Naive thymus-derived CD8-positive, alpha-beta T cell (primary cell): ENCODE measurements at regions not wholly inside any gene's neighbourhood (a gene's known extent, or its start where the extent isn't known, plus 50 kb on each side); places are given as distances from the start of the nearest gene placed in this dataset.

ENCODE experiments used
- ATAC-seq, 2 donors: fragments of 150-1000 bp; cut with Tn5 transposase in 1 of 2; sonication (Bioruptor Pico), chemical (Tn5 transposase) in 1 of 2; 1 replicate in 1 of 2; 2 replicates in 1 of 2; pipeline ENCODE4 v1.10.0; 2021; ENCODE audit warnings: mild to moderate bottlenecking in 2 of 2, moderate library complexity in 2 of 2
- POLR2A ChIA-PET: fragments of 350-600 bp; sonication (Branson Sonifier 250); formaldehyde crosslinking; loops from one replicate; lab custom pipeline; 2021; ENCODE audit warnings: antibody characterized with exemption; lab: Charles Lee
- DNase-seq, 10 donors: peaks; one replicate each; pipeline versions ENCODE4 v3.0.0 to v3.0.0-alpha.2; 2020 to 2022
- H3K27ac Mint-ChIP-seq, 10 donors: one replicate each; pipeline ENCODE4 v1.8.0; 2020 to 2022; ENCODE audit warnings: mild to moderate bottlenecking in 10 of 10, mixed read lengths in 10 of 10, moderate library complexity in 4 of 10, inconsistent platforms in 1 of 10
- H3K27me3 Mint-ChIP-seq, 5 donors: one replicate each; pipeline ENCODE4 v1.8.0; 2021 to 2022; ENCODE audit warnings: mixed read lengths in 5 of 5
- H3K36me3 Mint-ChIP-seq, 3 donors: one replicate each; pipeline ENCODE4 v1.8.0; 2020 to 2022; ENCODE audit warnings: mixed read lengths in 3 of 3, mild to moderate bottlenecking in 2 of 3, inconsistent platforms in 1 of 3
- H3K4me1 Mint-ChIP-seq, 4 donors: one replicate each; pipeline ENCODE4 v1.8.0; 2021 to 2022; ENCODE audit warnings: mixed read lengths in 4 of 4
- H3K4me3 Mint-ChIP-seq, 10 donors: one replicate each; pipeline ENCODE4 v1.8.0; 2020 to 2022; ENCODE audit warnings: mild to moderate bottlenecking in 10 of 10, mixed read lengths in 10 of 10, moderate library complexity in 6 of 10, inconsistent platforms in 1 of 10
- H3K9me3 Mint-ChIP-seq, 9 donors: one replicate each; pipeline ENCODE4 v1.8.0; 2020 to 2022; ENCODE audit warnings: mixed read lengths in 9 of 9, mild to moderate bottlenecking in 3 of 9, inconsistent platforms in 1 of 9, moderate library complexity in 1 of 9

- Mint-ChIP-seq H3K27me3 (peaks cover 0 to 13% (median 5%) of the 10 kb centered on the region in 5 donors), H3K4me1 (no peaks in the 10 kb centered on the region), H3K36me3 (peaks cover 0 to 5% (median 0%) of the 10 kb centered on the region in 3 donors), H3K9me3 (no peaks in the 10 kb centered on the region), H3K27ac (no peak overlapping the region), H3K4me3 (no peak overlapping the region)
- POLR2A ChIA-PET = no interaction called here
- DNase-seq (no peak), ATAC-seq (no peak)
Measured at GRCh38 chr7:22900784-22901183, 78.1 kb upstream of the TOMM7 start.

DNA sequence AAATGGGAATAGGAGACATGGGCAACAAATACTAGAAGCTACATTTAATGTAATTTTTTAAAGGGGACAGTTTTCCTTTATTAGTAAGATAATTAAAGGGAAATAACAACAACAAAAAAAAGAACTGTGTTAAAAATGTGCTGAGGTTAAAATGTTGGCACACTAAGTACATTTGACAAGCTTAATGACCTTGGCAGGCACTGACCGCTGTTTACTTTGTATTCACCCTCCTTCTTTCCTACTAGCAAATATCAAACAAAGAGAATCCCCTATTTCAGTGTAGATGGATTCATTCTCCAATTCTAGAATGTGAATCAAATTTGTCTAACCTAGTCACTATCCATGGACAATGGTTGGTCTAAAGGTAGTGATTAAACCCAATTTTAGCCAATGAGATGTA is 77.5 kb upstream of the TOMM7 start:
- Mint-ChIP-seq H3K9me3 (no peaks in the 10 kb centered on the region), H3K4me1 (no peaks in the 10 kb centered on the region), H3K36me3 (peaks cover 0 to 5% (median 0%) of the 10 kb centered on the region in 3 donors), H3K4me3 (no peak overlapping the region), H3K27ac (no peak overlapping the region), H3K27me3 (peaks cover 3 to 20% (median 11%) of the 10 kb centered on the region in 5 donors)
- no peak for ATAC-seq
- POLR2A ChIA-PET = no interaction called here
- no peak for DNase-seq

- Mint-ChIP-seq H3K9me3 (no peaks in the 10 kb centered on the region), H3K27ac (no peak overlapping the region), H3K36me3 (no peaks in the 10 kb centered on the region), H3K27me3 (peaks cover 7 to 35% (median 17%) of the 10 kb centered on the region in 5 donors), H3K4me1 (no peaks in the 10 kb centered on the region), H3K4me3 (no peak overlapping the region)
- POLR2A ChIA-PET = no interaction called here
- no peak for DNase-seq
- ATAC-seq = no peak
Measured at GRCh38 chr7:22896917-22897316, 74.3 kb upstream of the TOMM7 start.

DNA sequence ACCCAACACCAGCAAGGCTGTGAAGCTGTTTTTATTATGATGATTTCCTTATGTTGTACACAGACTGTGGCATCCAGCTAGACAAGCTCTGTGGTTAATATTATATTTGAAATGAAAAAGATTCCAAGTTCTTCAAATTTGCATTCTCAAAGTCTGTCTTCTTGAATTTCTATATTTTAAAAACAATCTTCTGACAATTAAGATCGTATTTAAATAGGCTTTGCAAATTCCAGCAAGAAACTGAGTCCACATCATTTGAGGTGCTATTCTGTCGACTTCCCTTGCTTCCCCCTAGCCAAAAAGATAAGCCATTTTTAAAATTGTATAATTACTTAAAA is 73.1 kb upstream of the TOMM7 start:
- ATAC-seq = no peak
- H3K27ac Mint-ChIP-seq = no peak overlapping the region
- H3K4me3 Mint-ChIP-seq = no peak overlapping the region
- H3K4me1 Mint-ChIP-seq = no peaks in the 10 kb centered on the region
- peaks cover 7 to 35% (median 17%) of the 10 kb centered on the region in 5 donors for H3K27me3 Mint-ChIP-seq
- H3K9me3 Mint-ChIP-seq = no peaks in the 10 kb centered on the region
- H3K36me3 Mint-ChIP-seq = no peaks in the 10 kb centered on the region
- POLR2A ChIA-PET = no interaction called here
- no peak for DNase-seq

DNA sequence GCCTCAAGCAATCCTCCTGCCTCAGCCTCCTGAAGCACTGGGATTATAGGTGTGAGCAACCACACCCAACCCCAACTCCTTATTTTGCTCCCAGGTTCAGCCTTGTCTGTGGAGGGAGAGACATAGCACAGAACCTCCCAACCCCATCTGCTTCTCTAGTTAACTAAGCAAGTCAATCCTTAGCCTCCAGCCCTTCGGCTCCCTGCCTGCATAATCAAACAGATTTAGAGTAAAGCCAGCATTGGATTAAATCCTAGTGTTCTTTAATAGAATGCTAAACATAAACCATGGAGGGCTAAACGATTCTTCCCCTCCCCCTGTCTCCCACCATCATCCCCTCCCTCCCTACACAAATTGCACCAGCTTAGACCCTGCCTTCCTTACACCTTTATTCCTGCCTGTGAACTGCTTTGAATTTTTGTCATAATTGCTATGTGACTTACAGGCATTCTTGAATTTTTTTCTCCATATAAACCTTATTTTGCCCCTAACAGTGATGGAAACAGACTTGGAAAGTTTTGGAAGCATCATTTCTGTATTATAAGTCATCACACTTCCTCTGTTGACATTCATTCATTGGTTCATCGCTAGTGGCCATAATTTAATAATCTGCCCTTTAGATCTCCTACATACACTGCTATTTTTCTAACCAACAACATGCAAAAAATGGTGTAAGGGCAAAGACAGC is 72.6 kb upstream of the TOMM7 start:
- ATAC-seq (no peak), DNase-seq (no peak)
- no peaks in the 10 kb centered on the region for H3K9me3 Mint-ChIP-seq
- no peak overlapping the region for H3K4me3 Mint-ChIP-seq
- no peaks in the 10 kb centered on the region for H3K36me3 Mint-ChIP-seq
- POLR2A ChIA-PET = no interaction called here
- H3K27ac Mint-ChIP-seq = no peak overlapping the region
- peaks cover 7 to 35% (median 17%) of the 10 kb centered on the region in 5 donors for H3K27me3 Mint-ChIP-seq
- no peaks in the 10 kb centered on the region for H3K4me1 Mint-ChIP-seq

- POLR2A ChIA-PET = no interaction called here
- peaks cover 7 to 35% (median 17%) of the 10 kb centered on the region in 5 donors for H3K27me3 Mint-ChIP-seq
Measured at GRCh38 chr7:22894546-22894945, 71.9 kb upstream of the TOMM7 start.

DNA sequence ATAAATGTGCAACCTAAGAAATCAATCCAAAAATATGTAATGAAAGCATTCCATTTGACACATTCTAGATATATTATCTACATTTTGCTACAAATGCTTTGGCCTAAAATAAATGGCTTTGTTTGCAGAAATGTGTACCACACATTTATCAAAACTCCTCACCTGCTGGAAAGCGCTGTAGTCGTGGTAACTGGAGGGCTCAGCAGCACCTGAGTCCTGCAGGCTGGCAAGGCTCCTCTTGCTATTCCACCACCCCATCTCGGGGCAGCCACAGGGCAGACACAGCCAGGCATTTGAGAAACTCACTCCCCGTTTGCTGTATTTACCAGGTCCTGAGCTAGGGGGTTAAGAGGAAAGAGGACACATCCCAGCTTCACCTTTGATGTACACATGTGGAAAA is 68.1 kb upstream of the TOMM7 start:
- no peak overlapping the region for H3K27ac Mint-ChIP-seq
- POLR2A ChIA-PET = no interaction called here
- H3K4me1 Mint-ChIP-seq = peaks cover 0 to 6% (median 6%) of the 10 kb centered on the region in 4 donors
- H3K27me3 Mint-ChIP-seq = peaks cover 6 to 22% (median 12%) of the 10 kb centered on the region in 5 donors
- no peak overlapping the region for H3K4me3 Mint-ChIP-seq
- ATAC-seq (no peak), DNase-seq (no peak)
- no peaks in the 10 kb centered on the region for H3K9me3 Mint-ChIP-seq
- H3K36me3 Mint-ChIP-seq = no peaks in the 10 kb centered on the region

More at GRCh38 chr7:22894546-22894945, 71.9 kb upstream of the TOMM7 start:
- Mint-ChIP-seq H3K9me3 (no peaks in the 10 kb centered on the region), H3K4me1 (no peaks in the 10 kb centered on the region), H3K27ac (no peak overlapping the region), H3K36me3 (no peaks in the 10 kb centered on the region), H3K4me3 (no peak overlapping the region)
- DNase-seq (no peak), ATAC-seq (no peak)

DNA sequence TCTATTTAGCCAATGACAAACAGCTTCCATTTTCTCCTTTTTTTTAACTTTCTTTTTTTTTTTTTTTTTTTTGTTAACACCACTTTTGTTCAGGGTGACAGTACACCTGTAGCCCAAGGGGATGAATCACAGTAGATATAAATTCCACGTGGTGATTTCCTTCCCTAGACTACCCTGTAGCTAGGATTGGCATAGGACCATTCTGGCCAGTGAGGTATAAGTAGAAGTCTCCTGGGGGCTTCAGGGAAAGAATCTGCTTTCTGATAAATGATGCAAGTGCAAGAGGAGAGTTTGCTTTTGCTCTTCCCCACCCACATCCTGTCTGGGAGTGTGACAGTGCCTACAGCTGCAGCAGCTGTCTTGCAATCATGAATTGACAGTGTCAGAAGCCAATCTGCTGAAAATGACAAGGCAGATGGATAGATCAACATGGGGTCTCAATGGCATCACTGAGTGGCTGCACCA is 63.2 kb upstream of the TOMM7 start:
- ATAC-seq = peak; percentile 68 to 89
- H3K27me3 Mint-ChIP-seq = peaks cover 0 to 12% (median 5%) of the 10 kb centered on the region in 5 donors
- H3K4me1 Mint-ChIP-seq = peaks cover 2 to 14% (median 10%) of the 10 kb centered on the region in 4 donors
- peak overlapping the region in 3 of 10 donors; percentile 3 to 47 (median 41) for H3K27ac Mint-ChIP-seq
- DNase-seq = peak in 5 of 10 donors; percentile 7 to 49 (median 30)
- H3K4me3 Mint-ChIP-seq = peak overlapping the region in 2 of 10 donors; percentile 12 to 22
- no peaks in the 10 kb centered on the region for H3K9me3 Mint-ChIP-seq
- H3K36me3 Mint-ChIP-seq = peaks cover 0 to 5% (median 0%) of the 10 kb centered on the region in 3 donors
- POLR2A ChIA-PET = interaction anchor here (0.6 kb wide), 1 partner anchor 61 kb away, joined by 3 read pairs; no protein-coding TSS in a partner anchor

GRCh38 chr7:22884911-22885788 is 62.5 kb upstream of the TOMM7 start:
- H3K9me3 Mint-ChIP-seq = no peaks in the 10 kb centered on the region
- no peak overlapping the region for H3K4me3 Mint-ChIP-seq
- H3K27ac Mint-ChIP-seq = peak overlapping the region in 2 of 10 donors; percentile 3 to 47
- DNase-seq (no peak), ATAC-seq (no peak)
- POLR2A ChIA-PET = interaction anchor here (0.6 kb wide), 1 partner anchor 61 kb away, joined by 3 read pairs; no protein-coding TSS in a partner anchor
- H3K4me1 Mint-ChIP-seq = peaks cover 2 to 14% (median 10%) of the 10 kb centered on the region in 4 donors
- peaks cover 0 to 12% (median 5%) of the 10 kb centered on the region in 5 donors for H3K27me3 Mint-ChIP-seq
- peaks cover 0 to 5% (median 0%) of the 10 kb centered on the region in 3 donors for H3K36me3 Mint-ChIP-seq

- H3K36me3 Mint-ChIP-seq = peaks cover 0 to 5% (median 0%) of the 10 kb centered on the region in 3 donors
- H3K9me3 Mint-ChIP-seq = no peaks in the 10 kb centered on the region
- H3K4me1 Mint-ChIP-seq = peaks cover 4 to 14% (median 10%) of the 10 kb centered on the region in 4 donors
- DNase-seq (no peak), ATAC-seq (no peak)
- POLR2A ChIA-PET = no interaction called here
- no peak overlapping the region for H3K4me3 Mint-ChIP-seq
- H3K27me3 Mint-ChIP-seq = peaks cover 0 to 20% (median 5%) of the 10 kb centered on the region in 5 donors
- H3K27ac Mint-ChIP-seq = no peak overlapping the region
Measured at GRCh38 chr7:22882106-22882505, 59.5 kb upstream of the TOMM7 start.

GRCh38 chr7:22879709-22880306 is 57.2 kb upstream of the TOMM7 start:
- H3K4me3 Mint-ChIP-seq = no peak overlapping the region
- POLR2A ChIA-PET = no interaction called here
- H3K27me3 Mint-ChIP-seq = peaks cover 0 to 20% (median 5%) of the 10 kb centered on the region in 5 donors
- H3K36me3 Mint-ChIP-seq = peaks cover 0 to 5% (median 0%) of the 10 kb centered on the region in 3 donors
- H3K4me1 Mint-ChIP-seq = peaks cover 0 to 4% (median 0%) of the 10 kb centered on the region in 4 donors
- no peaks in the 10 kb centered on the region for H3K9me3 Mint-ChIP-seq
- no peak for ATAC-seq
- peak overlapping the region in 1 of 10 donors; percentile 35 for H3K27ac Mint-ChIP-seq
- no peak for DNase-seq

GRCh38 chr7:22879280-22879679 is 56.6 kb upstream of the TOMM7 start:
- H3K9me3 Mint-ChIP-seq = no peaks in the 10 kb centered on the region
- POLR2A ChIA-PET = no interaction called here
- peaks cover 0 to 20% (median 5%) of the 10 kb centered on the region in 5 donors for H3K27me3 Mint-ChIP-seq
- peak overlapping the region in 1 of 10 donors; percentile 35 for H3K27ac Mint-ChIP-seq
- no peak for ATAC-seq
- H3K36me3 Mint-ChIP-seq = peaks cover 0 to 5% (median 0%) of the 10 kb centered on the region in 3 donors
- no peak for DNase-seq
- peaks cover 0 to 4% (median 0%) of the 10 kb centered on the region in 4 donors for H3K4me1 Mint-ChIP-seq
- H3K4me3 Mint-ChIP-seq = no peak overlapping the region
